H1 (cell line): ENCODE measurements at regions not wholly inside any gene's neighbourhood (a gene's known extent, or its start where the extent isn't known, plus 50 kb on each side); places are given as distances from the start of the nearest gene placed in this dataset.

ENCODE experiments used
- BACH1 ChIP-seq: IDR thresholded peaks from 2 replicates; pipeline ENCODE4 v1.6.1; 2012; ENCODE audit warnings: low read length, improper control_type of control experiment
- CREB1 ChIP-seq: IDR thresholded peaks from 2 replicates; pipeline ENCODE4 v1.6.1; 2012; ENCODE audit warnings: inconsistent platforms
- CTCF ChIP-seq, 3 experiments: IDR thresholded peaks; 1 replicate in 2 of 3; 2 replicates in 1 of 3; pipeline versions ENCODE4 v1.5.1 to v1.6.1; 2011; ENCODE audit warnings: low read length in 3 of 3, mild to moderate bottlenecking in 3 of 3, inconsistent platforms in 2 of 3, low read depth in 1 of 3, moderate library complexity in 1 of 3; ENCODE audit not compliant: insufficient read depth in 1 of 3; ENCODE audit errors: control extremely low read depth in 1 of 3
- JUN ChIP-seq: IDR thresholded peaks from 2 replicates; pipeline ENCODE4 v1.6.1; 2011; ENCODE audit warnings: low read depth, mild to moderate bottlenecking, improper control_type of control experiment, low read length
- KDM4A ChIP-seq: IDR thresholded peaks from one replicate; pipeline ENCODE4 v1.7.1; 2012; ENCODE audit warnings: low read depth, mild to moderate bottlenecking, moderate library complexity, low read length, inconsistent platforms; ENCODE audit not compliant: severe bottlenecking
- SIRT6 ChIP-seq: IDR thresholded peaks from one replicate; pipeline ENCODE4 v1.7.1; 2012; ENCODE audit warnings: low read length, inconsistent platforms
- SRF ChIP-seq: IDR thresholded peaks from 2 replicates; pipeline ENCODE4 v1.6.1; 2011; ENCODE audit warnings: mild to moderate bottlenecking, low read depth, low read length, moderate library complexity
- TEAD4 ChIP-seq: IDR thresholded peaks from 2 replicates; pipeline ENCODE4 v1.6.1; 2012; ENCODE audit warnings: low read depth, low read length, inconsistent platforms, mixed read lengths
- TF ChIP-seq, protein P1 (sequence below): fragments of 300-600 bp; sonication (generic); IDR thresholded peaks from 2 replicates; pipeline ENCODE4 v1.7.1; 2012; ENCODE audit warnings: low read length, moderate library complexity, mild to moderate bottlenecking, inconsistent platforms; ENCODE audit not compliant: insufficient replicate concordance

GRCh38 chr1:230575886-230576500 is 66.3 kb upstream of the COG2 start (continued):
- TF ChIP-seq, protein P1, sequence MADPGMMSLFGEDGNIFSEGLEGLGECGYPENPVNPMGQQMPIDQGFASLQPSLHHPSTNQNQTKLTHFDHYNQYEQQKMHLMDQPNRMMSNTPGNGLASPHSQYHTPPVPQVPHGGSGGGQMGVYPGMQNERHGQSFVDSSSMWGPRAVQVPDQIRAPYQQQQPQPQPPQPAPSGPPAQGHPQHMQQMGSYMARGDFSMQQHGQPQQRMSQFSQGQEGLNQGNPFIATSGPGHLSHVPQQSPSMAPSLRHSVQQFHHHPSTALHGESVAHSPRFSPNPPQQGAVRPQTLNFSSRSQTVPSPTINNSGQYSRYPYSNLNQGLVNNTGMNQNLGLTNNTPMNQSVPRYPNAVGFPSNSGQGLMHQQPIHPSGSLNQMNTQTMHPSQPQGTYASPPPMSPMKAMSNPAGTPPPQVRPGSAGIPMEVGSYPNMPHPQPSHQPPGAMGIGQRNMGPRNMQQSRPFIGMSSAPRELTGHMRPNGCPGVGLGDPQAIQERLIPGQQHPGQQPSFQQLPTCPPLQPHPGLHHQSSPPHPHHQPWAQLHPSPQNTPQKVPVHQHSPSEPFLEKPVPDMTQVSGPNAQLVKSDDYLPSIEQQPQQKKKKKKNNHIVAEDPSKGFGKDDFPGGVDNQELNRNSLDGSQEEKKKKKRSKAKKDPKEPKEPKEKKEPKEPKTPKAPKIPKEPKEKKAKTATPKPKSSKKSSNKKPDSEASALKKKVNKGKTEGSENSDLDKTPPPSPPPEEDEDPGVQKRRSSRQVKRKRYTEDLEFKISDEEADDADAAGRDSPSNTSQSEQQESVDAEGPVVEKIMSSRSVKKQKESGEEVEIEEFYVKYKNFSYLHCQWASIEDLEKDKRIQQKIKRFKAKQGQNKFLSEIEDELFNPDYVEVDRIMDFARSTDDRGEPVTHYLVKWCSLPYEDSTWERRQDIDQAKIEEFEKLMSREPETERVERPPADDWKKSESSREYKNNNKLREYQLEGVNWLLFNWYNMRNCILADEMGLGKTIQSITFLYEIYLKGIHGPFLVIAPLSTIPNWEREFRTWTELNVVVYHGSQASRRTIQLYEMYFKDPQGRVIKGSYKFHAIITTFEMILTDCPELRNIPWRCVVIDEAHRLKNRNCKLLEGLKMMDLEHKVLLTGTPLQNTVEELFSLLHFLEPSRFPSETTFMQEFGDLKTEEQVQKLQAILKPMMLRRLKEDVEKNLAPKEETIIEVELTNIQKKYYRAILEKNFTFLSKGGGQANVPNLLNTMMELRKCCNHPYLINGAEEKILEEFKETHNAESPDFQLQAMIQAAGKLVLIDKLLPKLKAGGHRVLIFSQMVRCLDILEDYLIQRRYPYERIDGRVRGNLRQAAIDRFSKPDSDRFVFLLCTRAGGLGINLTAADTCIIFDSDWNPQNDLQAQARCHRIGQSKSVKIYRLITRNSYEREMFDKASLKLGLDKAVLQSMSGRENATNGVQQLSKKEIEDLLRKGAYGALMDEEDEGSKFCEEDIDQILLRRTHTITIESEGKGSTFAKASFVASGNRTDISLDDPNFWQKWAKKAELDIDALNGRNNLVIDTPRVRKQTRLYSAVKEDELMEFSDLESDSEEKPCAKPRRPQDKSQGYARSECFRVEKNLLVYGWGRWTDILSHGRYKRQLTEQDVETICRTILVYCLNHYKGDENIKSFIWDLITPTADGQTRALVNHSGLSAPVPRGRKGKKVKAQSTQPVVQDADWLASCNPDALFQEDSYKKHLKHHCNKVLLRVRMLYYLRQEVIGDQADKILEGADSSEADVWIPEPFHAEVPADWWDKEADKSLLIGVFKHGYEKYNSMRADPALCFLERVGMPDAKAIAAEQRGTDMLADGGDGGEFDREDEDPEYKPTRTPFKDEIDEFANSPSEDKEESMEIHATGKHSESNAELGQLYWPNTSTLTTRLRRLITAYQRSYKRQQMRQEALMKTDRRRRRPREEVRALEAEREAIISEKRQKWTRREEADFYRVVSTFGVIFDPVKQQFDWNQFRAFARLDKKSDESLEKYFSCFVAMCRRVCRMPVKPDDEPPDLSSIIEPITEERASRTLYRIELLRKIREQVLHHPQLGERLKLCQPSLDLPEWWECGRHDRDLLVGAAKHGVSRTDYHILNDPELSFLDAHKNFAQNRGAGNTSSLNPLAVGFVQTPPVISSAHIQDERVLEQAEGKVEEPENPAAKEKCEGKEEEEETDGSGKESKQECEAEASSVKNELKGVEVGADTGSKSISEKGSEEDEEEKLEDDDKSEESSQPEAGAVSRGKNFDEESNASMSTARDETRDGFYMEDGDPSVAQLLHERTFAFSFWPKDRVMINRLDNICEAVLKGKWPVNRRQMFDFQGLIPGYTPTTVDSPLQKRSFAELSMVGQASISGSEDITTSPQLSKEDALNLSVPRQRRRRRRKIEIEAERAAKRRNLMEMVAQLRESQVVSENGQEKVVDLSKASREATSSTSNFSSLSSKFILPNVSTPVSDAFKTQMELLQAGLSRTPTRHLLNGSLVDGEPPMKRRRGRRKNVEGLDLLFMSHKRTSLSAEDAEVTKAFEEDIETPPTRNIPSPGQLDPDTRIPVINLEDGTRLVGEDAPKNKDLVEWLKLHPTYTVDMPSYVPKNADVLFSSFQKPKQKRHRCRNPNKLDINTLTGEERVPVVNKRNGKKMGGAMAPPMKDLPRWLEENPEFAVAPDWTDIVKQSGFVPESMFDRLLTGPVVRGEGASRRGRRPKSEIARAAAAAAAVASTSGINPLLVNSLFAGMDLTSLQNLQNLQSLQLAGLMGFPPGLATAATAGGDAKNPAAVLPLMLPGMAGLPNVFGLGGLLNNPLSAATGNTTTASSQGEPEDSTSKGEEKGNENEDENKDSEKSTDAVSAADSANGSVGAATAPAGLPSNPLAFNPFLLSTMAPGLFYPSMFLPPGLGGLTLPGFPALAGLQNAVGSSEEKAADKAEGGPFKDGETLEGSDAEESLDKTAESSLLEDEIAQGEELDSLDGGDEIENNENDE, result no peak
- TF ChIP-seq CREB1 (no peak), SIRT6 (no peak), TEAD4 (no peak), BACH1 (no peak), JUN (no peak), CTCF (IDR thresholded peaks at IDR 0.05; ENCODE audit: control extremely low read depth in 1 of 3, insufficient read depth in 1 of 3, low read depth in 1 of 3, low read length in 3 of 3) (no peak), SRF (no peak), KDM4A (no peak)
